HG02610 (cell line): ENCODE measurements at regions not wholly inside any gene's neighbourhood (a gene's known extent, or its start where the extent isn't known, plus 50 kb on each side); places are given as distances from the start of the nearest gene placed in this dataset.

ENCODE experiments used
- ATAC-seq: cut with Tn5 transposase; IDR thresholded peaks from one replicate; pipeline ENCODE4 v1.9.1; 2021; ENCODE audit warnings: mild to moderate bottlenecking, moderate library complexity; ENCODE audit not compliant: unreplicated experiment

DNA sequence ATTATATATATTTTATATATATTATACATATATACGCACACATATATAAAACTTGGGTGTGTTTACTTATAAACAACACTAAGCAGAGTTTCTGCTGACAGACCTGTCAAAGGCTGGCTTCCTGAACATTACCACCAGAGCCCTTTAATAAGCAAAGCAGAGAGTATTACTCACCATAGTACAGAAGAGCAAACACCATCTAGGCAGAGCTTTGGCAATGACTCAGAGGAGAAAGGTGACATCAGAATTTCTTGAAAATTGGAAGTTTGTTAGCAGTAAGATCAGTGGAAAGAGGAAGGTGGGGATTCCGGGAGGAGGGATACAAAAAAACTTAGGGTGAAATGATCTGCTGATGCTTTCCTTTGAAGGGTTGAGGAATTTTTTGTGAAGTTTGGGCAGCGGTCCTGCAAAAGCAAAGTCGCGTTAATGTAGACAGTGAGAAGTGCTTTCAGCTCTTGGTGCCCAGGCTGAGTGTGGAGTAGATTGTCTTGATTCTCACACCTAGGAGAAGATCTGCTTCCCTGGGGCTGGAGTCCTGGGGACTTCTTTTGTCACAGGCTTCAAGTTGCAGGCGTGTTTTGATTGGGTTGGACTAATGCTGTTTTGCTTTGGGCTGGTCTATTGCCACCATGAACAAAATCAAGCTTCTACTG lies 109.6 kb upstream of the BACH2 start:
- ATAC-seq: no peak

GRCh38 chr6:90403489-90404381 lies 107.1 kb upstream of the BACH2 start:
- ATAC-seq: no peak

GRCh38 chr6:90402831-90403192 lies 106.2 kb upstream of the BACH2 start:
- ATAC-seq: no peak

DNA sequence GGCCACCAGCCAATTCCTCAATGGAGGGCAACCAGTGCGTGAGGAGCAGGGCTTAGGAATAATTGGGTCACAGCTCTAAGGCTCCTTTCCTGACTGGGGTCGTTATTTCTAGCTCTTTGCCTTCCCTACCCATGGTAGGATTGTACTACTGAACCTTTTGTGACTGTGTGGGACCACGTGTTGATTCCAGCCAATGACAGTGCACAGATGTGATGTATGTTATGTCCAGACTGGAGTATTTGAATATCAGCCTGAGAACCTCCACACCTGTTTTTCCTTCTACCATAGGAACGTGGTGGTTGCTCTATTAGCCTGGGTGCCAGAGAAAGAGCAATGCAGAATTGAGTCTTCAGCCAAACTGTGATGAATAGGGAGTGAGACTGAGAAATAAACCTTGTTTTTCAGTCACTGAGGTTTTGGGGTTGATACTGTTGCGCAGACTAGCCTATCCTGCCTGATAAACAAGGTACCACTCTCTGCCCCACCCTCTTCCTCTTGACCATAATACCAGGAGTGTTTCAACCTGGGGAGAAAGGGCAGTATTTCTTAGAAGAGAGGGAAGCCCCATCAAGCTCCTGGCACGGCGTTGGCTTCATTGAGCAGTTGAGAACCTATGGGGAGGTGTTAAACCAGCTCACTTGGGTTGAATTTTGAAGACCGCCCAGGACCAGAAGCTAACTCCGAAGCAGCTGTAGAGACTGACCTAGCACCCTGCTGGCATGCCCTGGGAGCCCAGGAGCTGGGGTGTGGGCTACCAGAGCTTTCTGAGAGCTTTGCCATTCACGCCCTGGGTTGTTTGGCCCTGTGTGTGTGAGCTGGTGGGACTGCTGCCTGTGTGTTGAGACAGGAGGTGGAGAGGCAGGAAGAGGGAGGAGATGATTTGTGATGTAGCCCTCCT lies 105.5 kb upstream of the BACH2 start:
- no peak for ATAC-seq

DNA sequence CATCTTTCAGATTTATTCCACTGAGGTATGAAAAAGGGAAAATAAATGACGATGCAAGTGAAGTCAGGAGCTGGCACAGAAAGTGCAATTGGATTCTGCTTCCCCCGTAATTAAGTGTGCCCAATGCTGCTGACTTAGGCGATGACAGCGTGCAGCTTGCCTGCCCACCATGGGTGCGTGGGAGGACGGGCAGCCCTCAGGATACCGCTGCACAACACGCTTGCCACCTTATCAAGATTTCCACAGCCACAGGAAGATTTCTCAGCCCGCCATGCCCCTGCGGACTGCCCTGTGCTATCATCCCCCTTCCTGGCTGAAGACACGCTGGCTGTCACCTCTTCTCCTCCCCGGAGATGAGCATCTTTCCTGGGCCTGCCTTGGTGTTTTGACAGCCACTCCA lies 103.3 kb upstream of the BACH2 start:
- ATAC-seq: no peak

GRCh38 chr6:90397929-90398674 lies 101.5 kb upstream of the BACH2 start:
- peak; percentile 79 for ATAC-seq

DNA sequence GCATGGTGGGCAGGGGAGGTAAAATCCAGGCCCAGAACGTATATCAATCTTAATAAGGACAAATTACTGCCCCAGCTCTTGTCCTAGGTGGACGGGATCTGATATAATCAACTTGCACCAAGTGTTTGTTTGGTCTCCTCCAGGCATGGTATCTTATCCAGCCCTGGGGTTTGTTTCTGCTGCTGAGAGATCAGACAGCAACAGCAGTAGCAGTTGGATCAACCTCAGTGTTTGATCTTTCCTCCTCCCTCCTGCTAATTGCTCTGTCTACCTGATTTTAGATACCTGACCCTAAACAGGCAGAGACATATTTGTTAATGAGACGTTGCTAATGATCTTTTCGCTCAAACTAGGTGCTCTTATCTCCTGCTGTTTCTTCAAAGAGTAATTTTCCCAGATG lies 100.4 kb upstream of the BACH2 start:
- no peak for ATAC-seq

- ATAC-seq: peak; percentile 47
These were observed 96.7 kb upstream of the BACH2 start for GRCh38 chr6:90393232-90393884.

- ATAC-seq: no peak
These were observed 93.7 kb upstream of the BACH2 start for GRCh38 chr6:90390379-90390778.

DNA sequence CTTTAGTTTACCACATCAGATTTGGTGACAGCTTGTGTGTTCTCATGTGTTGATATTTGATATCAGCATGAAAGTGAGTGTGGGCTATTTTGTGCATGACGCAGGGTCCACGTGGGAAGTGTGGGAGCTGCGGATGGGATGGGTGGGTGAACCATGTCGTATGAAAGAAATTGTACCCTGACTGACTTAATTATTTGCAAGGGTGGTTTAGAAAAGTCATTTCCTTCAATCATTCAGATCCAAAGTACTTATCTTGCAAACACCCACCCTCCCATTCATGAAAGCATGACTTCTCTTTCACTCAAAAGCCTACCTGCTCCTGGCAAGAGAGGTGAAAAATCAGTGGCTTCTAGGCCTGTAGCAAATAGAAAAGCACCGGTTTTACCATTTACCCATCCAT lies 91.8 kb upstream of the BACH2 start:
- no peak for ATAC-seq

- no peak for ATAC-seq
These were observed 91.2 kb upstream of the BACH2 start for GRCh38 chr6:90387826-90388225.

GRCh38 chr6:90387383-90387775 lies 90.7 kb upstream of the BACH2 start:
- ATAC-seq: no peak

DNA sequence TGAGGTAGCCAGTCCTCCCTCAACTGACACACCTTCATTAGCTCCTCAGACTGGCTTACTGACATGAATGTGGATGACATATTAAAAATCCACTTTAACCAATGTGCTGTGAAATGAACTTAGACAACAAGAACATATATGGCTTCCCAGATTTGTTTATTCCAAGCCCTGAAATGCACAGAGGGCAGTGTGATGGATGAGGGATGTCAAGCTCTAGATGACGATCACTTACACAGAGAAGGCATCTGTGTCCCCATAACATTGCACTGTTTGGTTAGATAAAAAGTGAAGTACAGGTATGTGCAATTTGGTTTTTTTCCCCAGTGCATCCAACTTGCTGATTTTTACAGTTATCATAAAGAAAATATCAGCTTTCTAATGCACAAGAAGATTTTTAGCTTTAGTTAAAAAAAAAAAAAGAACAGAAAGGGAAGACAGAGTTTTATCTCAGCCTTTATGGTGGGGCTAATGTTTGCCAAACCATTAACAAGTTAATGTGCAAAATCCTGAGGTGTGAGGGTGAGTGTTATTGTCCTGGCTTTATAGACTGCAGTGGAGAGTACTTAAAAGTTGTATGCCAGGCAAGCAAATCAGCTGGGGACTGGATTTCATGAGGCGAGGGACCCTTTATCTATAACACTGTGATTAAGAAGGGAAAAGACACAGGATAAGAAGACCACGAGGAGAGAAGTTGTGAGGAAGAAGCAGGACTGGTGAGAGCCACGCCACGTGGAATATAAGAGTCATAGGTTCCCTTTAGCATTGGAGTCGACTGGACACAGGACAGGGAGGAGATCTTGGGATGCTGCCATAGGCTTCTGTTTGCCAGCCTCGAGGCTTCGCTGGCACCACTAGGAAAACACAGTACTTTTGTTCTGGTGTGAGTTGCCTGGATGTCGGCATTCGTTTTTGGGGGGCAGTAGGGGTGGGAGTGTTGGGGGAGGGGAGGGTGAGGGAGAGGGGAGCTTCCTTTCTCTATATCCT lies 90.0 kb upstream of the BACH2 start:
- ATAC-seq: no peak

DNA sequence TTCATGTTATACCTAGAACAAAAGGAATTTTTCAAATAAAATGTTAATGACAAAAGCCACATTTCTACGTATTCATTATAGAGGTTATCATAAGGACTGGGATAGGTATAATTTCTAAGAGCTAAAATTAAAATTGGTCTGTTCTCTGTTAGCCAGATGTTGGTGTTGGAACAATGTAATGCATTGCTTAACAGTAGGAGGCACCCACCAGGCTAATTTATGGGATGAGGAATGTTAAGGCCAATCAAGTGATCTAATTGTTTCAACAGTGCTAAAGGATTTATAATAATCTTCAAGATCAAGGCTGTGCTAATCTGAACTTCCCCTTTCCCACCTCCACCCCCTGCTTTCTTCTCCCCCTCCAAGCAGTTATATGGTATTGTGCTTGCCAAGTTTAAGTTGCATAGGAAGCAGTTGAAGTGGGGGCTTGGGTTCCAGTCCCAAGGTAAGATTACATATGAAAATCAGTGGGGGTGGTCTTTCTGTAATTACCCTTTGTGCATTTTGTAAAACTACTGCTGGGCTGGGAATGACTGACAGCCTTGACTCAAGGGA lies 89.2 kb upstream of the BACH2 start:
- no peak for ATAC-seq

- ATAC-seq: no peak
These were observed 88.1 kb upstream of the BACH2 start for GRCh38 chr6:90384720-90385119.

DNA sequence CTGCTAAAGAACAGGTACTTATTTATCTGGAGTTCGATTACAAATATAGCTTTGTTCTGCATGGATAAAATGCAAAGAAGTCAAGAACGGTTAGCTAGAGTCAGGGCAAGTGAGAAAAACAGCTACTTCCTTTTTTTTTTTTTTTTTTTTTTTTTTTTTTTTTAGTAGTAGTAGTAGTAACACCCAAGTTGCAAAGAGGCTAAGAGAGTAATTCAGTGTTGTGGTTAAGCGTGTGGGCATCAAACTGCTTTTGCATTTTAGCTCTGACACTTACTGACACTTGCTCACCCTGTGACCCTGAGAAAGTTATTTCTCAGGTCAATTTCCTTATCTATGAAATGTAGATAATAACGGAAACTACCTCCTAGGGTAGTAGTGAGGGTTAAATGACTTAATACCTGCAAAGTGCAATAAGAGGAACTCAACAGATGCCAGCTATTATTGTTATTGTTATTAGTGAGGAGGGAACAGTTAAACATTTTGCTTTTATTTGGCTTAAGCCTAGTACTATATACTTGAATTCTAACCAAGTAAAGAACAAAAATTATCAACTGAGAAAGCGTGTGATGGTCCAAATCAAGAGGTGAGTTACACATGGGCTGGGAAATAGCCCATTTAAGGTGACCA lies 86.7 kb upstream of the BACH2 start:
- ATAC-seq: peak; percentile 41

- no peak for ATAC-seq
These were observed 86.1 kb upstream of the BACH2 start for GRCh38 chr6:90382760-90383159.

GRCh38 chr6:90375681-90376439 lies 79.2 kb upstream of the BACH2 start:
- ATAC-seq: no peak
